Spleen (tissue), 7 donors: ENCODE measurements at regions not wholly inside any gene's neighbourhood (a gene's known extent, or its start where the extent isn't known, plus 50 kb on each side); places are given as distances from the start of the nearest gene placed in this dataset.

Experiments
- CTCF ChIP-seq, 11 experiments: fragments of 200-600 bp in 7 of 11; fragments of 450-650 bp in 4 of 11; sonication (generic) in 4 of 11; IDR thresholded peaks in 8 of 11; conservative IDR thresholded peaks in 3 of 11; 1 replicate in 7 of 11; 2 replicates in 4 of 11; pipeline versions ENCODE4 v1.4.0 to v1.8.0; 2016 to 2021; ENCODE audit warnings: antibody characterized with exemption in 11 of 11, inconsistent platforms in 4 of 11, mild to moderate bottlenecking in 1 of 11
- POLR2A ChIP-seq, 3 donors: fragments of 450-650 bp; IDR thresholded peaks; one replicate each; pipeline ENCODE4 v1.5.1; 2017; ENCODE audit warnings: antibody characterized with exemption in 3 of 3, mild to moderate bottlenecking in 1 of 3
- donor health status: DM: no; HTN: no; CAD: no; lungs with moderate emphysema.
- donor health status: DM: no; HTN: no; CAD: no.
- donor health status: DM: no; HTN: no; CAD: no.

GRCh38 chr3:96017556-96017955, 796.8 kb upstream of the EPHA6 start:
- TF ChIP-seq POLR2A (IDR thresholded peaks at IDR 0.05): no peak
- TF ChIP-seq CTCF (IDR thresholded peaks at IDR 0.05 in 8 of 11, conservative IDR thresholded peaks at IDR 0.05 in 3 of 11): no peak
